Choroid plexus epithelial cell (primary cell): ENCODE measurements at regions not wholly inside any gene's neighbourhood (a gene's known extent, or its start where the extent isn't known, plus 50 kb on each side); places are given as distances from the start of the nearest gene placed in this dataset.

Experiments used
- DNase-seq: peaks from one replicate; pipeline ENCODE4 v3.0.0-alpha.2; 2010; ENCODE audit warnings: low read depth
- H3K4me3 ChIP-seq: 2 replicates; pipeline ENCODE4 v1.5.1; 2011; ENCODE audit warnings: low read depth, mild to moderate bottlenecking, control low read depth, low read length, moderate library complexity
- TF ChIP-seq, protein P1 (sequence below): conservative IDR thresholded peaks from 2 replicates; pipeline ENCODE4 v1.5.1; 2011; ENCODE audit warnings: low read depth, mild to moderate bottlenecking, control low read depth, inconsistent platforms, low read length, moderate library complexity

DNA sequence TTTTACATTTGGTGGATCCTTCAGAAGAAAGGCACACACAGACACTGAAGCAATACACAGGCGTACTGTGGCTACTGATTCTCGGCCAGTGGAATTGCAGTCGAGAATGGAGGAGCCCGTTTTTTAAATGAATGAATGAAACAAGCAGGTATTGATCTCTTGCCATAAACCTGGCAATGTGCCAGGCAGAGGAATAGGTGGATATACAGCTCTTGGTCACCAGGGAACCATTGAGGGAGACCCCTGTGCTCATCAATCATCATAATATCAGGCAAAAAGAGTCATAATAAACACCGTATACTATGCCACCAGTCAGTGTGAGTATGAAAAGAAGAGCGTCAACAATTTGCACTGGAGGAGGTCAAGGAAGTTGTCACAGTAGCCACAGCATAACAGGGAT is 140.3 kb upstream of the FOXF1 start:
- TF ChIP-seq, protein P1, sequence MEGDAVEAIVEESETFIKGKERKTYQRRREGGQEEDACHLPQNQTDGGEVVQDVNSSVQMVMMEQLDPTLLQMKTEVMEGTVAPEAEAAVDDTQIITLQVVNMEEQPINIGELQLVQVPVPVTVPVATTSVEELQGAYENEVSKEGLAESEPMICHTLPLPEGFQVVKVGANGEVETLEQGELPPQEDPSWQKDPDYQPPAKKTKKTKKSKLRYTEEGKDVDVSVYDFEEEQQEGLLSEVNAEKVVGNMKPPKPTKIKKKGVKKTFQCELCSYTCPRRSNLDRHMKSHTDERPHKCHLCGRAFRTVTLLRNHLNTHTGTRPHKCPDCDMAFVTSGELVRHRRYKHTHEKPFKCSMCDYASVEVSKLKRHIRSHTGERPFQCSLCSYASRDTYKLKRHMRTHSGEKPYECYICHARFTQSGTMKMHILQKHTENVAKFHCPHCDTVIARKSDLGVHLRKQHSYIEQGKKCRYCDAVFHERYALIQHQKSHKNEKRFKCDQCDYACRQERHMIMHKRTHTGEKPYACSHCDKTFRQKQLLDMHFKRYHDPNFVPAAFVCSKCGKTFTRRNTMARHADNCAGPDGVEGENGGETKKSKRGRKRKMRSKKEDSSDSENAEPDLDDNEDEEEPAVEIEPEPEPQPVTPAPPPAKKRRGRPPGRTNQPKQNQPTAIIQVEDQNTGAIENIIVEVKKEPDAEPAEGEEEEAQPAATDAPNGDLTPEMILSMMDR: no peak
- no peak overlapping the region for H3K4me3 ChIP-seq
- DNase-seq: no peak

DNA sequence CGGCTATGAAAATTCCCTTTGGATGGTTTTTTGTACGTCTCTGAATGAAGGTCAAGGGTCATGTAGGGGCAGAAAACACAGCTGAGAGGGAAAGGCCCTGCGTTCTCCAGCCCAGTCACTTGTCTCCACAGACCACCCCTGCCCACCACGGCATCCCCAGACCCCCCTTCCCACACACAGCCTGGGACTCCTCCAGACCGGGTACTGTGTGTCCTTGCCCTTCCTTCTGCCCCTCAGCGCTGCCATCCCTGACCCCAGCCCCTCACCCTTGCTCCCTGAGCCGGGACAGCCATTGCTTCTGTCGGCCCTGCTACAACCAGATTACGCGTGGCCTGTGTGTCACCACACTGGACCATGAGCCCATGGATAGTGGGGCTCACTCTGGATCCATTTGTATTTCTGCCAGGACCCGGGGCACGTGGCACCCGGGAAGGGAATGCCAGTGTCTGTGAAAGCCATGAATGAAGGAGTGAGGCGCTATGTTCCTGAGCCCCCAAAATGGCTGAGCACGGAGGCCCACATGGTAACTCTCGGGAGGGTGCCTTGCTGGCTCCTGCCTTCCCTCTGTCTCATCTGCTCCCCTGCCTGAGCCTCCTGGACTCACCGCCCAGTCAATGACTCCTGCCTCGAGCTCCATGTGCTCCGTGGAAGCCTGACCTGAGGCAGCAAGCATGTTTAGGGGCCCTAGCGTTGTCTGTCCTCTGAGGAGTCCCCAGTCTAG is 139.1 kb upstream of the FOXF1 start:
- TF ChIP-seq, protein P1: no peak
- DNase-seq: no peak
- H3K4me3 ChIP-seq: no peak overlapping the region

DNA sequence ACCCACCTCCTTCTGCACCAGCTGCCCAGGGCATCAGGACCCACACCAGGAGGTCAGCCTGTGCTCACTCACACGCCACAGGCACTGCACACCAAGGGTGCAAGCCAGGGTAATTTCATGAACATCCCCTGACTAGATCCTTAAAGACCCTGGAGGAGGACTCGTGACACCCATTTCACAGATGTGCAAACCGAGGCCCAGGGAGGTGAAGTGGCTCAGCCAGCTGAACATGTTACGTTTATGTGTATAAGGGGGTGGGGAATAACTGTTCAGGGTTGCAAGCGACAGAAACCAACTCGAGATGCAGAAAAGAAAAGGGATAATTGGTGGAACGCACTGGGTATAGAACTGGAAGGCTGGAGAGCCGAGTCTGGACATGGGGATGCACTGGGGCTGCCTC is 138.1 kb upstream of the FOXF1 start:
- H3K4me3 ChIP-seq: no peak overlapping the region
- no peak for DNase-seq
- TF ChIP-seq, protein P1: no peak

DNA sequence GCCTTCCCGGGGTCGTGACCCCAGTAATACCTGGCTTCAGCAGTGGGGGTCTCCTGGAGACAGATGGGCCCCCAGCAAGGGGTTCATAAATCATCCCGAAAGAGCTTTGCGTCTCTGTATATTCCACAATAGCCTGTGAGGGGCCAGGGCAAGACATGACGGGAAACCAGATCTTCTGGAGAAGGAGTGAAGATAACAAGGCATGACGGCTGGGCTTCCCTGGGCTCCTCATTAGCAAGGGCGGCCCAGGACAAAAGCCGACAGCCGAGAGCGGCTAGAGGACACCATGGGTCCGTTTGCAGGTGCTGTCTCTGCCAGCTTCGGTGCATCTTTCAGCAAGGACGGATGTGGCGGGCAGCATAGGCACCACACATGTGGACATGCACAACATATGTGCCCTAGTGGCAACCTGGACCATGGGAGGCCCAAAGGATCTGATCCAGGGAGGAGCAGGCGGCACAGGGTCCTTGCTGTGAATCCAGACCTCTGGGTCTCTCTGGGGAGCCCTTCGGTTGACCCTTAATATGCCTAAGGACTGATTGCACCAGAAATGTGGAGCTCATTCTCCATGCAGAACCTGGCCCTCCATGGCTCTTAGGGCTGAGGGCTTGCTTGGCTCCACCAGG is 136.9 kb upstream of the FOXF1 start:
- TF ChIP-seq, protein P1: no peak
- no peak for DNase-seq
- no peak overlapping the region for H3K4me3 ChIP-seq

DNA sequence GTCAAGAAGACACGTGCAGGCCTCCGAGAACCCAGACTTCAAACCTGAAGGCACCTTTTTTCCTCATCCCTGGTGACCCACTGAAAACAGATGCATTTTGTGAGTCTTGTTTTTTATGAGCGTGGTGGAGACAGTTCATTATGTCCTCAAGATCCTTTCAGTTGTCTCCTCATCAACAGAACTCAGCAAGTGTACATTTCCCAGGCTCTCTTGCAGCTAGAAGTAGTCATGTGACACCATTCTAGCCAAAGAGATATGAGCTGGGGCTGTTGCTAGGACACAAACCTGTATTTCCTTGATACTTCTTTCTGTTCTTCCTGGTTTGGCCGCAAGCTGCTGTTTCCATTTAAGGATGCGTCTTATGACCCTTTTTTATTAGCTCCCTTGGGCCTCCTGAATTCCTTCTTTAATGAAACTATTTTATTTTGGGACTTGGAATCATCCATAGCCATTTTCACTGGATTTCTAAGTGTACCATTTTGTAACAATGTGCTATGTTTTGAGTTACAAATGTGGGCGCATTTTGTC is 135.7 kb upstream of the FOXF1 start:
- TF ChIP-seq, protein P1: no peak
- no peak for DNase-seq
- no peak overlapping the region for H3K4me3 ChIP-seq

DNA sequence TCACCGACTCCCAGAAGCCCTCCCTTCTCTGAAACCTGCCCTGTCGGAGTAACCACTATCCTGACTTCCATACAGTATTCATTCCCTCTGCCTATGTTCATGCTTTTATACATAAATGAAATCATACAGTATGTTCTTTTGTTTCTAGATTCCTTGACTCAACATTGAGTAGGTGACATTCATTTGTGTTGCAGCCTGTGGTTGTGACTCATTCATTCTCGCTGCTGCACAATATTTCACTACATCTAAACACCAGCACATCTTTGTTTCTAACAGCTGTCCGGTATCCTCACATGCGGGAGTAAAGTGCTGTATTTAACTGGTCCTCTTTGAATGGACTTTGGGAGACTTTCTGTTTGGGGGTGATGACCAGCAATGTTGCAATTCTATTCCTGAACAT is 135.0 kb upstream of the FOXF1 start:
- peak; percentile 81 for DNase-seq

More for the DNA sequence above, 135.0 kb upstream of the FOXF1 start:
- no peak overlapping the region for H3K4me3 ChIP-seq
- TF ChIP-seq, protein P1: no peak
